Ovary (tissue), 7 donors: ENCODE measurements at regions not wholly inside any gene's neighbourhood (a gene's known extent, or its start where the extent isn't known, plus 50 kb on each side); places are given as distances from the start of the nearest gene placed in this dataset.

Experiments used
- DNase-seq, 5 donors: peaks; one replicate each; pipeline ENCODE4 v3.0.0-alpha.2; 2019 to 2020
- H3K27ac ChIP-seq, 2 donors: fragments of 200-600 bp; one replicate each; pipeline versions ENCODE4 v1.5.1 to v1.8.0; 2019 to 2022
- H3K27me3 ChIP-seq: fragments of 200-600 bp; one replicate; pipeline ENCODE4 v1.8.0; 2022
- H3K36me3 ChIP-seq: fragments of 200-600 bp; sonication (generic); one replicate; pipeline ENCODE4 v1.5.1; 2019
- H3K4me1 ChIP-seq: one replicate; pipeline ENCODE4 v1.8.1; 2013; ENCODE audit warnings: mild to moderate bottlenecking, moderate library complexity; ENCODE audit not compliant: insufficient read depth
- H3K4me3 ChIP-seq: fragments of 200-600 bp; sonication (generic); one replicate; pipeline ENCODE4 v1.5.1; 2017
- H3K9me3 ChIP-seq, 2 donors: fragments of 200-600 bp in 1 of 2; sonication (generic) in 1 of 2; one replicate each; pipeline versions ENCODE4 v1.5.1 to v1.8.1; 2013 to 2019; ENCODE audit warnings: mild to moderate bottlenecking in 1 of 2, moderate library complexity in 1 of 2
- CTCF ChIP-seq, 3 donors: fragments of 450-650 bp in 2 of 3; fragments of 200-600 bp in 1 of 3; IDR thresholded peaks; one replicate each; pipeline versions ENCODE4 v1.5.1 to v1.8.0; 2016 to 2022; ENCODE audit warnings: antibody characterized with exemption in 3 of 3, mild to moderate bottlenecking in 1 of 3
- EP300 ChIP-seq: sonication (generic); formaldehyde crosslinking; IDR thresholded peaks from one replicate; pipeline ENCODE4 v1.6.1; 2017; ENCODE audit warnings: antibody characterized with exemption
- POLR2A ChIP-seq: fragments of 450-650 bp; IDR thresholded peaks from one replicate; pipeline ENCODE4 v1.6.1; 2017; ENCODE audit warnings: antibody characterized with exemption, mild to moderate bottlenecking, moderate library complexity
- WGBS, 3 donors: extraction: QIAGEN DNeasy Blood & Tissue Kit in 1 of 3; methylation state at CpG; one replicate each; pipeline versions ENCODE4 v1.1.5 to v1.1.7; 2013 to 2017; 5-methylcytosine and 5-hydroxymethylcytosine counted together
- intact Hi-C, 4 donors: fragments of 100-400 bp; cut with DNase I; formaldehyde crosslinking; loops; one replicate each; pipeline versions ENCODE4 v1.11.0 to v1.15.1; 2022 to 2023
- donor health status: DM: no; HTN: no; CAD: no; lungs with moderate emphysema.
- donor health status: DM: no; HTN: no; CAD: no.
- donor health status: Bipolar disorder and iron deficiency.
- donor health status: DM: no; HTN: no; CAD: no.
- donor health status: DM: yes; HTN: yes; CAD: no.

- H3K27me3 ChIP-seq = no peaks in the 10 kb centered on the region
- TF ChIP-seq CTCF (IDR thresholded peaks at IDR 0.05) (no peak), EP300 (no peak), POLR2A (no peak)
- no peaks in the 10 kb centered on the region for H3K9me3 ChIP-seq
- no peak overlapping the region for H3K4me3 ChIP-seq
- intact Hi-C loops = no loop called here
- no peak for DNase-seq
- H3K36me3 ChIP-seq = no peaks in the 10 kb centered on the region
- 68 to 83% (median 77%) methylated on average over 3 of the region's 3 CpGs for WGBS, 3 donors
- no peaks in the 10 kb centered on the region for H3K4me1 ChIP-seq
- H3K27ac ChIP-seq = no peak overlapping the region
These were observed 273.8 kb downstream of the SAMD5 start for GRCh38 chr6:147782302-147782701.

DNA sequence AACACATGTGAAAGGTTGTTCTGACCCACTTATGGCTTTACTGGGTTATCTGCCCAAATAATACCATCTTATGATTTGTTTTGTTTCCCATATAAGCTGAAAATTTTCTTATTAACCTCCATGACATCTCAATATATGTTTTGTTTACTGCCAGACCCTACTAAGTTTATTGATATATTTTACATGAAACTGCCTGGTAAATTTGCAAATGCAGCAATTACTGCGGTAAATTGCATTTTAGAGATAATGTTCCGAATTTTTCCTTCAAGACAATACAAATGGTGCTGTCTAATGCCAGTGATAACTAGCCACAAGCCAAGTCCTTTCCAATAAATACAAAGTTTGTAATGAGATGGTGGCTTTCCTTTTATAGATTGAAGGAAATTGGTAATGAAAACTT is 275.9 kb downstream of the SAMD5 start:
- intact Hi-C loops = no loop called here
- H3K27me3 ChIP-seq = no peaks in the 10 kb centered on the region
- no peak for DNase-seq
- H3K27ac ChIP-seq = no peak overlapping the region
- no peaks in the 10 kb centered on the region for H3K9me3 ChIP-seq
- H3K36me3 ChIP-seq = no peaks in the 10 kb centered on the region
- H3K4me3 ChIP-seq = no peak overlapping the region
- no peaks in the 10 kb centered on the region for H3K4me1 ChIP-seq
- TF ChIP-seq CTCF (IDR thresholded peaks at IDR 0.05) = no peak
- no peak for TF ChIP-seq EP300
- TF ChIP-seq POLR2A = no peak
- WGBS, 3 donors = 19 to 57% (median 39%) methylated on average over 2 of the region's 2 CpGs

- intact Hi-C loops = no loop called here
- Histone ChIP-seq H3K27ac (no peak overlapping the region), H3K4me1 (no peaks in the 10 kb centered on the region), H3K36me3 (no peaks in the 10 kb centered on the region), H3K9me3 (no peaks in the 10 kb centered on the region), H3K27me3 (no peaks in the 10 kb centered on the region), H3K4me3 (no peak overlapping the region)
- no peak for DNase-seq
- TF ChIP-seq CTCF (IDR thresholded peaks at IDR 0.05) (no peak), EP300 (no peak), POLR2A (no peak)
- 94 to 96% (median 95%) methylated on average over 2 of the region's 2 CpGs for WGBS, 3 donors
These were observed 278.9 kb downstream of the SAMD5 start for GRCh38 chr6:147787417-147787816.

DNA sequence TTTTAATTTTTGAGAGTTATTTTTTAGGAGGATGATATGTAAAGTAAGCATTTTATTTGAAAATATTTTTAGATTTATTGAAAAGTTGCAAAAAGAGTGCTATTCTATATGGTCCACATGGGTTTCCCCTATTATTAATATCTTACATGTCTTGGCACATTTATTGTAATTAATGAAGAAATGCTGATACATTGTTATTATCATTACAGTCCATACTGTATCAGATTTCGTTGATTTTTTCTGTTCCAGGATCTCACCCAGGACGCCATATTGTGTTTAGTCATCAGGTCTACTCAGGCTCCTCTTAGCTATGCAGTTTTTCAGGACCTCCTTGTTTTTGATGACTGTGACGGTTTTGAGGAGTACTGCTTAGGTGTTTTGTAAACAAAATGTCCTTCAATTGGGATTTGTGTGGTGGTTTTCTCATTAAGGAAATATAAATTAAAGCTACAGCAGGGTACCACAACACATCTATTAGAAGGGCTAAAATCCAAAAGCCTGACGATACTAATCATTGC is 281.0 kb downstream of the SAMD5 start:
- intact Hi-C loops = no loop called here
- DNase-seq = no peak
- Histone ChIP-seq H3K4me1 (no peaks in the 10 kb centered on the region), H3K27me3 (no peaks in the 10 kb centered on the region), H3K9me3 (no peaks in the 10 kb centered on the region), H3K36me3 (no peaks in the 10 kb centered on the region), H3K4me3 (no peak overlapping the region), H3K27ac (no peak overlapping the region)
- TF ChIP-seq EP300 (no peak), CTCF (IDR thresholded peaks at IDR 0.05) (no peak), POLR2A (no peak)
- 93 to 95% (median 93%) methylated on average over 4 of the region's 4 CpGs for WGBS, 3 donors
